ENCODE measurements at regions not wholly inside any gene's neighbourhood (a gene's known extent, or its start where the extent isn't known, plus 50 kb on each side); places are given as distances from the start of the nearest gene placed in this dataset.

DNA sequence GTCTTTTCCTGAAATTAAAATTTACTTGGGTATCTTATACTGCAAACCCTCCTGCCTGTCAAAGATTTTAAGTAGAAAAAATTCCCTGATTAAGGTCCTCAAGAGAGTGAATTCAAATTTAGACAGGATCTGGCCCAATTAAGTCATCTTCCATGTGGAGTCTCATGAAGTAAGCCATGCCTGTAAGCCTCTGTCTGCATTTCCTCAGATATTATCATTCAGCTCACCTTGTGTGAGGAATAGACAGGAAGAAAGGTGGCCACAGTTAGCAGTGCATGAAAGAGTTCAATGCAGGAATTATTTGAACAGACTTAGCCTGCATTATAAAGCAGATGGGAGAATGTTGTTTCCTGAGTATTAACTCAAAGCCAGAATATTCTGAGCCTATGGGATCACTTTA, 174.7 kb downstream of the HS3ST3A1 start:
- no peaks in the 10 kb centered on the region for H3K36me3 Mint-ChIP-seq (ENCODE audit: low read depth)
- peaks cover 25% of the 10 kb centered on the region for H3K4me1 Mint-ChIP-seq
- DNase-seq, result no peak
- H3K9me3 Mint-ChIP-seq, result no peaks in the 10 kb centered on the region
- TF ChIP-seq, protein P1, sequence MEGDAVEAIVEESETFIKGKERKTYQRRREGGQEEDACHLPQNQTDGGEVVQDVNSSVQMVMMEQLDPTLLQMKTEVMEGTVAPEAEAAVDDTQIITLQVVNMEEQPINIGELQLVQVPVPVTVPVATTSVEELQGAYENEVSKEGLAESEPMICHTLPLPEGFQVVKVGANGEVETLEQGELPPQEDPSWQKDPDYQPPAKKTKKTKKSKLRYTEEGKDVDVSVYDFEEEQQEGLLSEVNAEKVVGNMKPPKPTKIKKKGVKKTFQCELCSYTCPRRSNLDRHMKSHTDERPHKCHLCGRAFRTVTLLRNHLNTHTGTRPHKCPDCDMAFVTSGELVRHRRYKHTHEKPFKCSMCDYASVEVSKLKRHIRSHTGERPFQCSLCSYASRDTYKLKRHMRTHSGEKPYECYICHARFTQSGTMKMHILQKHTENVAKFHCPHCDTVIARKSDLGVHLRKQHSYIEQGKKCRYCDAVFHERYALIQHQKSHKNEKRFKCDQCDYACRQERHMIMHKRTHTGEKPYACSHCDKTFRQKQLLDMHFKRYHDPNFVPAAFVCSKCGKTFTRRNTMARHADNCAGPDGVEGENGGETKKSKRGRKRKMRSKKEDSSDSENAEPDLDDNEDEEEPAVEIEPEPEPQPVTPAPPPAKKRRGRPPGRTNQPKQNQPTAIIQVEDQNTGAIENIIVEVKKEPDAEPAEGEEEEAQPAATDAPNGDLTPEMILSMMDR (IDR thresholded peaks at IDR 0.05), result no peak
- no peak overlapping the region for H3K27ac Mint-ChIP-seq
- H3K27me3 Mint-ChIP-seq (ENCODE audit: low read depth, poor library complexity), result no peaks in the 10 kb centered on the region
- no peak overlapping the region for H3K4me3 Mint-ChIP-seq

DNA sequence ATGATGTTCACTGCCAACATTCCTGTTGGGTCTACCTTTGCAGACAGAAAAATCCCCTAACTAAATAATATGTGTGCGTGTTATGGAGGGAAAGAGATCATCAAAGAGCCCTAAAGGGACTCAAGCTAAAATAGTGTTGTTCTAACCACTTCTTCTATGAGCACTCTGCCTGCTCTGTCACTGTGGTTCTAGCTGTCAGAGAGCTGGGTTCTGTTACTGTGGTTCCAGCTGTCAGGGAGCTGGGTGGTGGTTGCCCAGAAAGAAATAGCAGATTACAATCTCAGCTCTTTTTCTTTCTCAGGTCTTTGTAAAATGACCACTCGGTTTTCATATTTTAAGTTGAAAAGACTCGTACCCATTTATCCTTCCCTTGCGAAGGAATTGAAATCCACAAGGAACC, 176.3 kb downstream of the HS3ST3A1 start:
- H3K27ac Mint-ChIP-seq, result no peak overlapping the region

DNA sequence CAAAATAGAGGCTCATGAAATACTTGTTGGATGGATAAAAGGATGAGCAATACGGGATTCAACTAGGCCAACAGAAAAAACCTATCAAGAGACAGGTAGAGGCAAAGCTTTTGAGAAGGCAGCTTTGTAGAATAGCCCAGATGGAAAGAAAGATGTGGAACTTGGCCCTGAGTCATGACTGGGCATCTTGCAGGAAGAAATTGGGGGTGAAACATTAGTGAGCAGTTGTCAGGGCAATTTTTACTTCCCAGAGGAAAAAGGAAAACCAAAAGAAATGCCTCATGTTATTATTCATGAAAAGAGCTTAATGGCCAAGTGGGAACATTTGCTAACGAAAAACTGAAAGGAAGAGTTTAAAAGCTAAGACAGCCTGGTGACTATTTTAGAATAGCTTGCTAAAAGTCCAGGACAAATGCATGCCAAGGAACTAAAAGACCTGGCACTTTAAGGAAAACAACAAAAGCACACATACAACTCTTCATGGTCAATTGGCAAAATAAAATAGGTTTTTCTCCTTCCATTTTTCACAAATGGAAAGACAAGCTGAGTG, 180.1 kb downstream of the HS3ST3A1 start:
- H3K4me3 Mint-ChIP-seq, result no peak overlapping the region
- H3K27me3 Mint-ChIP-seq (ENCODE audit: low read depth, poor library complexity), result peaks cover 12% of the 10 kb centered on the region
- no peak for DNase-seq
- H3K9me3 Mint-ChIP-seq, result no peaks in the 10 kb centered on the region
- peaks cover 10% of the 10 kb centered on the region for H3K4me1 Mint-ChIP-seq
- TF ChIP-seq, protein P1 (IDR thresholded peaks at IDR 0.05), result no peak
- no peaks in the 10 kb centered on the region for H3K36me3 Mint-ChIP-seq (ENCODE audit: low read depth)
- no peak overlapping the region for H3K27ac Mint-ChIP-seq

More for the DNA sequence above, 176.3 kb downstream of the HS3ST3A1 start:
- H3K4me3 Mint-ChIP-seq, result no peak overlapping the region
- no peak for DNase-seq
- no peaks in the 10 kb centered on the region for H3K36me3 Mint-ChIP-seq (ENCODE audit: low read depth)
- peaks cover 28% of the 10 kb centered on the region for H3K4me1 Mint-ChIP-seq
- TF ChIP-seq, protein P1 (IDR thresholded peaks at IDR 0.05), result no peak
- H3K9me3 Mint-ChIP-seq, result no peaks in the 10 kb centered on the region
- H3K27me3 Mint-ChIP-seq (ENCODE audit: low read depth, poor library complexity), result peaks cover 5% of the 10 kb centered on the region

DNA sequence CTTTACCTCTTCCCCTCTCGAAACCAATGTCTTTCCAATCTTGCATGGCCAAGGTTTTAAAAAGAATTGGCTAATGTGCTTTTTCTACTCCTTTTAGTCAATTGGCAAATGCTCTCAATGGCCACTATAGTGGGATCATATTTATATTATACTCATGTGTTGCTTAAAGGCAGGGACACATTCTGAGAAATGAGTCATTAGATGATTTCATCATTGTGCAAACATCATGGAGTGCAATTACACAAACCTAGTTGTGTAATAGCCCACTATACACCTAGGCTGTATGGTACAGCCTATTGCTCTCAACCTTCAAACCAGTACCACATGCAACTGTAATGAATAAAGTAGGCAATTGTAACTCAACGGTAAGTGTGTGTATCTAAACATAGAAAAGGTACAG, 180.9 kb downstream of the HS3ST3A1 start:
- H3K9me3 Mint-ChIP-seq, result no peaks in the 10 kb centered on the region
- H3K27ac Mint-ChIP-seq, result no peak overlapping the region
- H3K4me1 Mint-ChIP-seq, result peaks cover 10% of the 10 kb centered on the region

DNA sequence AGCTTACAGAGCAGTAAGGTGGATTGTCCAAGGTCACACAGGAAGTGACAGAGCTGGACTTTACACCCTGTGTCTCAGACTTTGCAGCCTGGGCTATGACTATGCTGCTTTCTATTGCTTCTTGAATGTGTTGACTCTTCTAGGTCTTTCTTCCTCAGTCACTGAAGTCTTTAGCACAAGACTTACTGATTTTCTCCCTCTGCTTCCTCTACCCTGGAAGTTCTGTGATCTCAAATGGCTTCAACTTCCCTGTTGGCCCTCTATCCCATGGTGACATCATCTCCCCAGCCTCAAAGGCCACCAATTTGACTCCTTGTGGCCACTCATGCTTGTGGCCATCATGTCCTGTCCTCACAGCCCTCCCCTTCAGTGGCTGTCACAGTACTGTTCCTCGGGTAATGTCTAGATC, 181.3 kb downstream of the HS3ST3A1 start:
- Mint-ChIP-seq H3K36me3 (ENCODE audit: low read depth) (no peaks in the 10 kb centered on the region), H3K27ac (no peak overlapping the region), H3K4me1 (peaks cover 10% of the 10 kb centered on the region), H3K9me3 (no peaks in the 10 kb centered on the region), H3K27me3 (ENCODE audit: low read depth, poor library complexity) (peaks cover 12% of the 10 kb centered on the region), H3K4me3 (no peak overlapping the region)
- no peak for DNase-seq
- TF ChIP-seq, protein P1 (IDR thresholded peaks at IDR 0.05), result no peak

More for the DNA sequence above, 180.9 kb downstream of the HS3ST3A1 start:
- Mint-ChIP-seq H3K4me3 (no peak overlapping the region), H3K27me3 (ENCODE audit: low read depth, poor library complexity) (peaks cover 12% of the 10 kb centered on the region), H3K36me3 (ENCODE audit: low read depth) (no peaks in the 10 kb centered on the region)
- TF ChIP-seq, protein P1 (IDR thresholded peaks at IDR 0.05), result no peak
- no peak for DNase-seq

DNA sequence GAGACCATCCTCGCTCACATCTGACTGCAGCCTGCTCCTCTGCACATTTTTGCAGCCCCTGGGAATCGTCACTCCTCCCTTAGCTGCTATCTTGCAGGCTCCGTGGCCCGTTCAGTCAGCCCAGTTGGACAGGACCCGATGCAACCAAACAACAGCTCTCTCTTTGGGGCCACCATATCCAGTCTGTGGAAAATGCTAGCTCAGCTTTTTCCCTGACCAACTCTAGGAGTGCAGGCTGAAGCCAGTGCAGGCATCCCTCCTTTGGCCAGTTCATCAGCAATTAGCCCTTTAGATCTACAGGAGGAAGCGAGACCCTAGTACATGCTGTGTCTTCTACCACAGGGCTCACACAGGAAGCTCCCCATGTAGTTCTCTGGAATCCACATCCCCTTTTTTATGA, 182.1 kb downstream of the HS3ST3A1 start:
- no peak overlapping the region for H3K4me3 Mint-ChIP-seq
- TF ChIP-seq, protein P1 (IDR thresholded peaks at IDR 0.05), result no peak
- no peaks in the 10 kb centered on the region for H3K9me3 Mint-ChIP-seq
- peaks cover 12% of the 10 kb centered on the region for H3K27me3 Mint-ChIP-seq (ENCODE audit: low read depth, poor library complexity)
- peaks cover 10% of the 10 kb centered on the region for H3K4me1 Mint-ChIP-seq
- DNase-seq, result no peak
- no peak overlapping the region for H3K27ac Mint-ChIP-seq
- no peaks in the 10 kb centered on the region for H3K36me3 Mint-ChIP-seq (ENCODE audit: low read depth)
